DMS53 treated with DMSO at 0.1 percent for 48 hours (cell line): ENCODE measurements at regions not wholly inside any gene's neighbourhood (a gene's known extent, or its start where the extent isn't known, plus 50 kb on each side); places are given as distances from the start of the nearest gene placed in this dataset.
A peak's percentile ranks its signal among the peaks of the same experiment; 100 is the strongest.
"Not testable (repeated sequence)": the region's sequence is repeated elsewhere in the genome, so short reads cannot be mapped to it uniquely, and the experiment has no call there.

Experiments
- DNase-seq: peaks from one replicate; lab custom pipeline; 2025; ENCODE audit not compliant: unreplicated experiment; lab: John Stamatoyannopoulos, UW

DNA sequence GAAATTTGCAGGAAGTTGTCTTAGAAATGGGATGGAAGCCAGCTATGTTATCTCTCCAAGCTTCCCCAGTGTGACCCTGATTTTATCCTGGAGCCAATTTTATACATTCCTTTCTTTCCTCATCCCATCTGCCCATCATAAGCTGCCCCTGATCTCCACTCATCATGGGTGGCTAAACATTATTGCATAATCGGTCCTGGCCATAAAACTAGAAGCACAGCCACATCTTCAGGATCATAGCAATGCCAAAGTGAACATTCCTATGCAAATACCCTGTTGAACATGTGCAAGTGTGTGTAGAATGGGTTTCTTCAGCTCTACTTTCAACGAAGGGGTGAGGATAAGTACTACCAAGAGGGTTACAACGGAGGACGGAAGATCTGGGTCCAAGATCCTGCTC lies 50.6 kb upstream of the COG2 start:
- no peak for DNase-seq

DNA sequence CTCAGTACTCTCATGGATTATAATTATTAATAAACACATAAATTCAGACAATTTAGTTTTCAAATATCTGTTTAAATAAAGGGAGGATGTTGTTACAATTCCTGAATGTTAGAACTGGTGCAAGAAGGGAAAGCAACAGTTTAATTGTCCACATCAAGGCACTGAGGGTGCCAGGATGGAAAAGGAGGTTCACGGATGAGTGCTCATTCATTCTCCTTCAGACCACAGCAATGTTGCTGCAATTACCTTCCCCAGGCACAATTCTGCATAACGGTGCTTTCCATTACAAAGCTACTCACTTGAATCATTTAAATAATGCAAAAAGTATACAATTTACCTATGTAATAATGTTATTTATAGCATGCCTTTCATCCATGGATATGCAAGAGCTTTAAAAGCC lies 52.3 kb upstream of the COG2 start:
- no peak for DNase-seq

DNA sequence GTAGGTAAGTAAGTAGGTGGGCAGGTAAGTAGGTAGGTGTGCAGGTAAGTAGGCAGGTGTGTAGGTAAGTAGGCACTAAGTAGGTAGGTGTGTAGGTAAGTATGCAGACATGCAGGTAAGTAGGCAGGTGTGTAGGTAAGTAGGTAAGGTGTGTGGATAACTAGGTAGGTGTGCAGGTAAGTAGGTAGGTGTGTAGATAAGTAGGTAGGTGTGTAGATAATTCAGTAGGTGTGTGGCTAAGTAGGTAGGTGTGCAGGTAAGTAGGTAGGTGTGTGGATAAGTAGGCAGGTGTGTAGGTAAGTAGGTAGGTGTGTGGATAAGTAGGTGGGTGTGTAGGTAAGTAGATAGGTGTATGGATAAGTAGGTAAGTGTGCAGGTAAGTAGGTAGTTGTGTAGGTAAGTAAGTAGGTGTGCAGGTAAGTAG lies 53.9 kb upstream of the COG2 start:
- DNase-seq, result no peak

DNA sequence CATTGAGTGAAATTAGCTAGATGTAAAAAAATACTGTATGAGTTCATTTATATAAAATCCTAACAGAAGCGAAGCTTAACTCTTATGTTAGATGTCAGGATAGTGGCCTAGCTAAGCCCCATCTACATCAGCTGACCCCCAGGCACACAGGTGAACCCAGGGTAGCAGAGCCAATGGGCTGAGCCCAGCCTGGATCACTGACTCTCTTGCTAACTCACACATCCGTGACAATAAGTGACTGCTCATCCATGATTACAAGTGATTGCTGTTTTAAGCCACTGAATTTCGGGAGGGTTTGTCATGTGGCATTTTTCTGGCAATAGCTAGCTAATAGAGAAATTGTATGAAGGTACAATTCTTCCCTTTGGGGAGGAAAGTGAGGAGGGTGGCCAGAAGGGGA lies 55.2 kb upstream of the COG2 start:
- no peak for DNase-seq

DNA sequence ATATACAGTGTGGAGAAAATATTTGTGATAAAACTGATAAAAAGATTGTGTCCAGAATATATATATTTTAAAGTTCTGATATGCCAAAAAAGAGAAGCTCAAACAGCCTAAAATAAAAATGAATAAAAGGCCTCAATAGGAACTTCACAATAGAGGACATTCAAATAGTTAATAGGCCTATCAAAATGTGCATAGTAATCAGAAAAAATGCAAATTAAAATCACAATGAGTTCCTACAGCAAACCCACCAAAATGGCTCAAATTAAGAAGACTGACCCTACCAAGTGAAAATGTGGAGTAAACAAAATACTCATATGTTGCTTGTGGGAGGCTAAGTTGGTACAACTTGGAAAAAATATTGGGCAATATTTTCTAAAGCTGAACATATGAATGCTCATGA lies 57.6 kb upstream of the COG2 start:
- DNase-seq, result no peak

DNA sequence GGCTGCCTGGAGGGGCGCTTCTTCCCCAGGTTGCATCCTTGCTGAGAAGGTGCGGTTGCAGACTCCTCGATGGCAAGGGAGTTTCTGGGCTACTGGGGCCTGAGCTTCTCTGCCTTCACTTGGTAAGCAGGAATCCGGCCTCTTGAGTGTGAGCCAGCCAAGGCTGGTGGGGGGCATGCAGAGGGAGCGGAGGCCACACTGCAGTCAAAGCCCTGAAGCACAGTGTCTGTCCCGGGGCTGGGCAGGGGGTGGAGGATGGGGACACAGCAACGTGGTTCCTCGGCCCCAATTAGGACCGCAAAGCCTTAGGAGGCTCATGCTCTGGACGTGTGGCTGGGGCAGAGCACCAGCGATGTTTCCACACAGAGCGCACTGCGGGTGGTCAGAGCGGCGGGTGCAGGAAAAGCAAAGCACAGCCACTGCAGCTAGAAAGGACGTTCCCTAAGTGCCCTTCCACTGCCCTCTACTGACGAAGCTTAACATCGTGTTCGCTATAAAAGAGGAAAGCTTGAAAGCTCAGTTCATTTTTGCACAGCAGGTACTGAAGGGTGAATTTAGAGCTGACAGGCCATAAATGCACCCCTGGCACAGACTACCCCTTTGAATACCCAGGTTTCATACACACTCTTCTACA lies 60.7 kb upstream of the COG2 start:
- peak; percentile 8 for DNase-seq

DNA sequence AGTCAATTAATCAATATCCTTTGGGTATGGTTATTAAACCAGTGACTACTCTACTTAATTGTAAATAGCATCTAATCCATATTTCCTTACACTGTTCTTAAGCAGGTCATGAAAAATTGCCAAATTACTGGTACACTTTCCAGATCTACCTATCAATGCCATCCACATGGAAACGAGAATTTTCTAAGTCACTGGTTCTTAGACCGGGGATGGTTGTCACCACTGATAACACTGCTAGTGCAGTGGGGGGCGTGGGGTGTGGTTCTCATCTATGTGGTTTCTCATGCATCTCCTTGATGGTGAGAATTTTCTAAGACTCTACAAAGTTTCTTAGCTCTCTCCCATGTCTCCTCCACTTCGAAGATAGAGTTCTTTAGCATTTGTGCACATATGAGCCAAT lies 63.7 kb upstream of the COG2 start:
- no peak for DNase-seq

DNA sequence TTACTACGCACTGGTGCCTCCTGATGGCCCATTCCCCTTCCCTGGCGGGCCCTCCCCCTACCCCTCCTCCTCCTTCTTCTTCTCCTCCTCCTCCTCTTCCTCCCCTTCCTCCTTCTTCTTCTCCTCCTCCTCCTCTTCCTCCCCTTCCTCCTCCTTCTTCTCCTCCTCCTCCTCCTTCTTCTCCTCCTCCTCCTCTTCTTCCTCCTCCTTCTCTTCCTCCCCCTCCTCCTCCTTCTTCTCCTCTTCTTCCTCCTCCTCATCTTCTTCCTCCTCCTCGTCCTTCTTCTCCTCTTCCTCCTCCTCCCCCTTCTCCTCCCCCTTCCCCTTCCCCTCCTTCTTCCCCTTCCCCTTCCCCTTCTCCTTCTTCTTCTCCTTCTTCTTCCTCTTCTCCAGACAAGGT lies 64.7 kb upstream of the COG2 start:
- no peak for DNase-seq

DNA sequence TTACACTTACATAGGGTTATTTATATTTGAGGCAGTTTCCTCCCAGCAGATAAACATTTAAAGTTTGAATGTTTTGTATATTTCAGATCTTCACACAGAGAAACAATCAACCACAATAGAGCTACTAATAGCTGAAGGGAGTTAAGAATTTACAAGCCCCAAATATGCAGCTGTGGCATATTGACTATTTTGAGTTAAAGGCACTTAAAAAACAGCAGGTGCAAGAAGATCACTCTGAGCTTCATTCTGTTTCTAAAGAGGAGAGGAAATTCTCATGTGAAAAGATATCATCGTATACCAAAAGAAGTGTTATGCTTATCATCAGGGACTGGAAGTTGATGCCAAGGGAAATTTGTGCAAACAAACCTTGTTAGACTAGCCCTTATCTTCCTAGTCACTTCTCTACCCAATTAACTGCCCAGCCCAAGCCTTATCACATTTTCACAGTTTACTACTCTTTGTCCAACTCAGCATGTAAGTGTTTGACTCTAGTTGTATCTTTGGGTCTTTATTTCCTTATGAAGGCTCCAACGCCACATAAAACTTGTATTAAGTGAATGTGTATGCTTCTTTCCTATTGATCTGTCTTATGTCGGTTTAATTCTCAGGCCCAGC lies 66.3 kb upstream of the COG2 start:
- DNase-seq, result no peak

DNA sequence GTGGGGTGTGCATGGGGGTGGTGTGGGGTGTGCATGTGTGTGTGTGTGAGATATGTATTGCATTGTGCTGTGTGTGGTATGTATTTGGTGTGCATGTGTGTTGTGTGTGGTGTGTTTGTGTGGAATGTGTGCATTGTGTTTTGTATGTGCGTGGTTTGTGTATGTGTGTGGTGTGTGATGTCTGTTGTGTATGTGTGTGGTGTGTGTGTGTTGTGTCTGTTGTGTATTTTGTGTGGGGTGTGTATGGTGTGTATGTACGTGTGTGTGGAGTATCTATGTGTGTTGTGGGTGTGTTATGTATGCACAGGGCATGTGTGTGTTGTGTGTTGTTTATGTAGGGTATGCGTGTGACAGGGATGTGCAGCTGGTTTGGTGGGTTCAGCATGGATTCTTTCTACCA lies 67.8 kb upstream of the COG2 start:
- no peak for DNase-seq

DNA sequence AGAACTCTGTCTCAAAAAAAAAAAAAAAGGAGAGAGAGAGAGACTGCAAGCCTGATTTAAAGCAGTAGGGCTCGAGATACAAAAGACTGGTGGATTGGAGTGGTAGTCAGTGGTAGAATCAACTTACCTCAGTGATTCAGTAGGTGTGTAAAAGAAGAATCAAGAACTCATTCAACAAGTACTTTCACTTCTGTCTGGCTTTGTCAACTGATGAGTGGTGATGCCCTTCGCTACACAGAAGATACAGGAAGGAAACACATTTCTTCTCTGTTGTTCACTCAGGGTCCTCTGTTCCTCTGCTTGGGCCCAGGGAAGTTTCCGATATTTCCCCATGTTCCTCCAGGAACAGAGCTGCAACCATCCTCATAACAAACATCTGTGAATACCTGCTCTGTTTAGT lies 68.6 kb upstream of the COG2 start:
- no peak for DNase-seq

DNA sequence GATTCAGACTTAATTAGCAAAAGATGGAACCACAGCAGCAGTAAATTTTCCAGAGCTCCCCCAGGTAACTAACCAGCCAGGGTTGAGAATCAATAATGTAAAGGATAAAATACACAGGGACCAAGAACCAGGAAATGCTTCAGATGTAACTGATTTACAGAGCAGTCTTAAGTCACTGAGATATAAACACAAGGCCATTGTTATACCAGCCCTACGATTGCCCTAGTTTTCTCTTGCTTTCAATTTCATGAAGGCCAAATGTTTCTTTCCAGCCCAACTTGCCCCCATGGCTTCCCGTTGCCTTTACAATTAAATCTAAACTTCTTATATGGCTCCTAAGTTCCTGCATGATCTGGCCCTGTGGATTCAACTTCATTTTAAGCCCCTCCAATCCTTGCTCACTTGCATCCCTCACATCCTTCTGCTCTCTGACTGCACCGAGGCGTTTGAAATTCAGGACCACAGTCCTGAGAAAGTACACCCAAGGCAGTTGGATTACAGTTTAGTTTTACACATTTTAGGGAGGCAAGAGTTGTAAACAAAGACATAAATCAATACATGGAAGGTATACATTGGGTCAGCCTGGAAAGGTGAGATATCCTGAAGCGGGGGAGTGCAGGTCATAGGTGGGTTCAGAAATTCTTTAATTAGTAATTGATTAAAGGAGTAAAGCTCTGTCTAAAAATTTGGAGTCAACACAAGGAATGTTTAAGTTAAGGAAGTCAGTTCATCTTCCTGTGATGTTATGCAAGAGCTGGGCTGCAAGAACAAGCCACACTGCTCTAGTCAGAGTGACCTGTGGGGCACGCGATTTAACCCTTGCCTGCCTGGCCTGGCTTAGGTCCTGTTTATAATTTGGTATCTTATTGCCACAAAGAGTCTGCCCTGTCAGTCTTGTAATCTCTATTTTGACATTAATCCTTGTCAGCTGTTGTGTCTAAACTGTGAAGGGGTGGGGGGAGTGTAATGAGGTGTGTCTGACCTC lies 69.9 kb upstream of the COG2 start:
- DNase-seq, result peak; percentile 69

DNA sequence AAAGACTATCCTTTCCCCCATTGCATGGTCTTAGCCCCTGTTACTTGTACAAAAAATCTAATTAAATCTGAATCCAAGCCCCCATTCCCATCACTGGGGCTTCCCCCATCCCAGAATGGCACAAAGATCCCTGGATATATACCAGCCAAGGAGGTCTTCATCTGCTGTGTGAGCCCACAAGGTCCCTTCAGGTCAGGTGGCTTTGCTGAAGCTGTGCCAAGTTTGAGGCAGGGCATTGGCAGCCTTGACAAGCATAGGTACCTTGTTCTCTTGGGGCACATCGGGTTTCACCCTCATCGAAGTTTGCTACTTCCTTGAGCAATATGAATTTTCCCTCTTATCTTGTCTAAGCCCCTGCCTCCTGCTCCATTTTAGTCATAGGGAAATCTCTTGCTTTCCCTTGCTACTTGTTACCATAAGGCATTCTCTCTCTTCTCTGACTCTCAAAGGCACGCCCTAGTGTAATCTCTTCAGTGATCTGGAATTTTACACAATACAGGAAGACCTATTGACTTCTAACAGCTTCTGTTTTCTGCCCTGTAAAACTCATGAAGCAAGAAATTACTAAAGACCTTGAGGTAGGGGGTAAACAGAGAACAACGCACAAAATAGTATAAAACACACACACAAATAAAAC lies 71.4 kb upstream of the COG2 start:
- DNase-seq, result no peak

DNA sequence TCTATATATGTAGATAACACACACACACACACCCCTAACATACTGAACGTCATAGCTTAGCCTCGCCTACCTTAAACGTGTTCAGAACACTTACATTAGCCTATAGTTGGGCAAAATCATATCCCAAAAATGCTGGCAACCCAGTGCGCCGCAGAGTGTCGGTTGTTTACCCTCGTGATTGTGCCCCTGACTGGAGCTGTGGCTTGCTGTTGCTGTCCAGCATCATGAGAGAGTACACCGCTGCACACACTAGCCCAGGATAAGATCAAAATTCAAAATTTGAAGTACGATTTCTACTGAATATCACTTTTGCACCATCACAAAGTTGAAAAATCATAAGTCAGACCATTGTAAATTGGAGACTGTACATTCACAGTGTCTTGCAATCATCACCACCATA lies 73.1 kb upstream of the COG2 start:
- DNase-seq, result no peak

DNA sequence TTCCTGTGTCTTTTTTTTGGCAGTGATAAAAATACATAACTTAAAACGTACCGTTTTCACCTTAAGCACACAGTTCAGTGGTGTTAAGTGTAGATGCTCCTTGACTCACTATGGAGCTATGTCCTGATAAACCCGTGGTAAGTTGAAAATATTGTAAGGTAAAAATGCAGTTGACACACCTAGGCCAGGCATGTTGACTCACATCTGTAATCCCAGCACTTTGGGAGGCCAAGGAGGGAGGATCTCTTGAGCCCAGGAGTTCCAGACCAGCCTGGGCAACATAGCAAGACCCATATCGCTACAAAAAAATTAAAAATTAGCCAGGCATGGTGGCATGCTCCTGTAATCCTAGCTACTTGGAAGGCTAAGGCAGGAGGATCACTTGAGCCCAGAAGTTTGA lies 73.6 kb upstream of the COG2 start:
- DNase-seq, result no peak

DNA sequence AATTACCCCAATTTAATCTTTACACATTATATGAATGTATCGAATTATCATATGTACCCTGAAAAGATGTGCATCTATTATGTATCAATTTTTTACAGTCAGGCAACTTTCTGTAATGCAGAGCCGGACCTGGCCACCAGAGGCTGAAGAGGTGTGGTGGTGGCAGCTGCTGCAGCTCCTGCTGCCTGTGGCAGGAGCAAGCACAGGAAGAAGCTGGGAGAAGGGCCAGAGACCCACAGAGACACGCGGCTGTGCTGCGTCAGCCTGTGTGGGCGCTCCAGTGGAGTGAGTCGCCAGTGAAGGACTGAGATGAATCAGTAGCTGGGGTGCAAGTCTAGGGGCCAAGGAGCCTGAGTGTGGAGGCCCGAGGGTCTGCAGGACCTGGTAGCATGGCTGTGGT lies 74.3 kb upstream of the COG2 start:
- DNase-seq, result no peak

DNA sequence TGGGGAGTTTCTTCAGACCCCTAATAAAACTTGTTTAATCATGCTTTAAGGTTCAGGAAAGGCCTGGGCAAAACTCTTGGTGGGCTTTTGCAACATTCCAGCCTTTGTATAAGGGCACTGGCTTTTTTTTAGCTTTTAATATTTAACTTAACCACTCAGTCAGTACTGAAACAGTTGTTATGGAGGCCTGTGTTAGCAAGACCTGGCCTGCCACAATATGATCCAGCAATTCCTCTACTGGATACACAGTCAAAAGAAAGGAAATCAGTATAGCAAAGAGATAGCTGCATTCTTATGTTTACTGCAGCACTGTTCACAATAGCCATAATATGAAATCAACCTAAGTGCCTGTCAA lies 75.1 kb upstream of the COG2 start:
- no peak for DNase-seq

DNA sequence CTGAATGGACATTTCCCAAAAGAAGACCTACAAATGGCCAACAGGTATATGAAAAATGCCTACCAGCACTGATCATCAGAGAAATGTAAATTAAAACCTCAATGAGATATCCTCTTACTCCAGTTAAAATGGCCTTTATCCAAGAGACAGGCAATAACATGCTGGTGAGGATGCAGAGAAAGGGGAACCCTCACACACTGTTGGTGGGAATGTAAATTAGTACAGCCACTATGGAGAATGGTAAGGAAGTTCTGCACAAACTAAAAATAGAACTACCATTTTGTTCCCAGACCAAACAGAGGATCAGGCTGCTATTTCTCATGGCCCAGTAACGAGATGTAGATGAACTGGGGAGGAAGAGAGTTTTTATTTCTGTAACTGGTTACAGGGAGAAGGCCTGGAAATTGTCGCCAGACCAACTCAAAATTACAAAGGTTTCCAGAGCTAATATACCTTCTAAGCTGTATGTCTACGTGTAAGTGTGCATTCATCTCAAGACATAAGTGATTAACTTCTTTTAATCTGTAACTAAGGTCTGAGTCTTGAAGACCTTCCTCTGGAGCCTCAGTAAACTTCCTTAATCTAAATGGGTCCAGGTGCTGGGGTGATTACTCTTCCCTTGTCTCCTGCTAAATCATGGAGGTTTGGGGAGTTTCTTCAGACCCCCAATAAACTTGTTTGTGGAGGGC lies 75.6 kb upstream of the COG2 start:
- not testable (repeated sequence) for DNase-seq

DNA sequence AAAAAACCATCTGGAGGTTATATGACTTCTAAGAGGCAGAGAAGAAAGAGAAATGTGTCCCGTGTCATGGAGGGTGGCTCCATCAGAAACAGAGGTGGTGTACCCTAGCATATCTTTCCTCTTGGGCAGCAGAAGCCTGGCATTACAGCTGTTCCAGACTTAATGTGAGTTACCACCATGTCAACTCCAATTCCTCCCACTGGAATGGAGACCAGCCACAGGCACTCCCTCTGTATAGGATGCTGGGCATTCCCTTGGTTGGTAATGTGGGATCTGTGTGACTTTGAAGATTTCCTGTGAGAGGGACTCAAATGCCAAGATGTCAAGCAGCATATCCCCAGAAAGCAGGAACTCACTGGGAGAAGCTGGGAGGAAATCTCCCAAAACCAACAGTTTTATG lies 77.1 kb upstream of the COG2 start:
- no peak for DNase-seq

DNA sequence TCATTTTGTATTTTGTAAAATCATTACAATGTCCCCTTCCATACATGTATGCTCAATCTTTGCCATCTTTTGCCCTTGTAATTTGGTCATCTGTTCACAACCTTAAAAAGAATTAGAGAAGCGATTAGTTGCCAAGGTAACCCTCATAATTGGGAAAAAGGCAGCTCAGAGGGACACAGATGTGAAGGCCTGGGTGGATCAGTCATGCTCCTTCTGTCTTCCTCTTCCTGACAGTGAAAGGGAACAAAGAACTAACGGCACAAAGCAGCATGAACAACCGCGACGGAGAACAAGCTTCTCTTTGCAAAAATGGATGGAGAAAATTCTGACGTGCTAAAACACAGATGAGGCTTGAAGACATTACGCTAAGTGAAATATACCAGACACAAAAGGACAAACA lies 78.7 kb upstream of the COG2 start:
- no peak for DNase-seq

DNA sequence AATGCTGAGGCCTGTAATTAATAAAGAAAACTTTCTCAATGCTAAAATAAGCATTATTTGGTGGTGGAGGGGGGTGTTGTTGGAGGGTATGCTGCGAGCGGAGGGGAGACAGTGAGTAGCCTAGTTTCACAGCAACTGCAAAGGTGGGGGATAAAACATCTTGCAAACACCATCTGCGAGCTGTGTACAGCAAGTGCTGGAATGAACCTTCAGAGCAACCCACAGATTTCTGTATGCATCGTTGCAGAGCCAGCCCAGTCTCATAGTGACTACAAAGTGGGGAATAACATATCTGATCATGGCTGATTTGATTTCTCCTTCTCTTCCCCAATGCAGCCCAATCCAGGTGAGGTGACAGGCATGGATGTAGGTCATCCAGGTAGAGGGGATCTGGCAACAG lies 80.7 kb upstream of the COG2 start:
- DNase-seq, result no peak
